Right kidney (tissue), 1 donor: ENCODE measurements at regions not wholly inside any gene's neighbourhood (a gene's known extent, or its start where the extent isn't known, plus 50 kb on each side); places are given as distances from the start of the nearest gene placed in this dataset.
A peak's percentile ranks its signal among the peaks of the same experiment; 100 is the strongest.

Experiments used
- DNase-seq: peaks from one replicate; pipeline ENCODE4 v3.0.0-alpha.2; 2016

DNA sequence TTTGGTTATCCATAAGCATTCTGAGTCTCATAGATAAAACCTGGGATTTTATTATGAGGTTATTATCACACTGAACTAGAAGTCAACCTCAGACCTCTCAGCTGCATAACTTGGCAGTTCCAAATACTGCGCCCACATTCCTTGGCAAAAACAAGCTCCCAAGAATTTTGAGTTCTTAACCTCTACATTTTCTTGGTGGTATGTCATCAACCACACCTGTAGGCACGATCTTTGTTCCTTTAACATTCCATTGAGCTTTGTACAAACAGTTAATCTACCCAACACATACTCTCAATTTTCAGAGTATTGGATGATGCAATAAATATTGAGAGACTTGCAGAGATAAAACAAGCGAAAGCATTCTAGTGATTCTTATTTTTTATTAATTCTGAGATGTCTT, 371.8 kb upstream of the PRICKLE1 start:
- no peak for DNase-seq

DNA sequence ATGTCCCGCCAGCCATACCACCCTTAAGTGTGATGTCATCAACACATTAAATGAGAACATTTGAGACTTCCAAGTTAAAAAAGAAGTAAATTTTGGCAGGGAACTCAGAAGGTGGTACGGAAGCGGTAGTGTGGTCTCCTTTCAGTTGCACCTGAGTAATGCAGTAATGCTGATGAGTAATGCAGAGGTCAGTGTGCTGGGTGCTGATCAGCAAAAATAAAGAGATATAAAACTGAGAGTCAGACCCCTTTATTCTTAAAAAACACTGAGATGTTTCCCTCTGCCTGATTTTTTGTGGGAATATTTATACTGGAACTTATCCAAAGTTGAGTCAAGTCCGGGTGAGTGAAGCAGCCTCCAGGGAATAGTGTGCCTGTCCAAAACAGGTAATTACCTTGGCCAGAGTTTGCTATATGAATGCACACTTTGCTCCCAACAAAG, 370.6 kb upstream of the PRICKLE1 start:
- DNase-seq: no peak

DNA sequence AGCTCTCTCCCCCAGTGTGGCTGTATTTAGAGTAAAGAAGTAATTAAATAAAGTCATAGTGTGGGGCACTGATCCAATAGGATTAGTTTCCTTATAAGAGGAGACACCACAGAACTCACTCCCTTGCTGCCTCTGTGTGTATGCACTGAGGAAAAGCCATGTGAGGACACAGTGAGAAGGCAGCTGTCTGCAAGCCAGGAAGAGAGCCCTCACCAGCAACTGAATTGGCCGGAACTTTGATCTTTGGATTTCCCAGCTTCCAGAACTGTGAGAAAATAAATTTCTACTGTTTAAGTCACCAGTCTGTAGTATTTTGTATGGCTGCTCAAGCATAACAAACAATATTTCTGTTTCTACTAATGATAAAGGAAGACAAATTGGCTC, 368.7 kb upstream of the PRICKLE1 start:
- DNase-seq: no peak

DNA sequence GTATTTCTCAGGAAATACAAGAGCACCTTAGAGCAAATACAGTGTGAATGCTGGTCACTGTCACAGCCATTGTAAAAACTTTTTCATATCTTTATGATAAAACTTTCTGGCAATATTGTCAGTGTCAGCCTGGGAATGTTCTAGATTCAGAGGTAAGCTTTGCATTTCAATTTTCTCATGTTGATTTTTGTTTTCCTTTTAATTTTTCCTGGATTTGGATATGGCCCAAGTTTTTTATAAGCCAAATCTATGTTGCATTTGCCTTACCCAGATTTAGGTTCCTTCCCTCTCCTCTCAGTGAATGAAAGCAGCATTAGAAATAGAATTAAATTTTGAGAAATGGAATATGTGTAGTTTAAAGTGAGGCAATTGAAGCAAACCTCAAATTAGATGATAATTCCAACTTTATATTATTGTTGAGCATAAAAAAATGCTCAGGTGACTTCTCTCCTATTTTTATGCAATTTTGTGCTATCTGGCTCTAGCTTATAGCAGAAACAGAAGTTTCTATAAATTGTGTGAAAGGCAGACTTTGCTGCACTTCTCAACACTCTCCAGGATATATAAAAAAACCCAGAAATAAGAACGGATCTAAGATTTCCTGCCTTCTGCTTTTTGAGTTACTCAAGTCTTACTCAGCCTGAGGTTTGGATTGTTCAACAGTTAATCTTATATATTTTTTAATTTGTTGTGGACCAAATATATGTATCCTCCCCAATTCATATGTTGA, 368.2 kb upstream of the PRICKLE1 start:
- no peak for DNase-seq

DNA sequence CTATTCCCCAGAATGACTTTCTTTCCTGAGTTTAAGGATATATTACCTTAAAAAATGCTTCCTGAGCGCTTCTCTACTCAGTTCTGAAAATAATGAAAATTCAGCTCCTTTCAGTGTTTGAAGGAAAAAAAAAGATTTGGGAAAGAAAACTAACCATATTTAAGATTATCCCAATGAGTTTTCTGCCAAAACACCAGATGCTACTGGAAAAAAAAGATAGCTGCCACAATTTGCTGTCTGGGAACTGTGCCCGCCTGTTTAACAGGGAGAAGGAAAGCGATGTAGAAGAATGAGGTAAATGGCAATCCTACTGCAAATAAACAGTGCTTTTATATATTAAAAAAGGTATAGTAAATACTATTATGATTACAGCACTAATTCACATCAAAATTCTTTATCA, 367.6 kb upstream of the PRICKLE1 start:
- DNase-seq: no peak

DNA sequence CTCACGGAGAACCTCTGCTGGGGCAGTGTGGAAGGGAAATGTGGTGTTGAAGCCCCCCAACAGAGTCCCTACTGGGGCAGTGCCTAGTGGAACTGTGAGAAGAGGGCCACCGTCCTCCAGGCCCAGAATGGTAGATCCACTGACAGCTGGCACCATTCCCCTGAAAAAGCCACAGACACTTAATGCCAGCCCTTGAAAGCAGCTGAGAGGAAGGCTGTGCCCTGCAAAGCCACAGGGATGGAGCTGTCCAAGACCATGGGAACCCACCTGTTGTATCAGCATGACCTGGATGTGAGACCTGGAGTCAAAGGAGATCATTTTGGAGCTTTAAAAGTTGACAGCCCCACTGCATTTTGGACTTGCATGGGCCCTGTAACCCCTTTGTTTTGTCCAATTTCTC, 363.5 kb upstream of the PRICKLE1 start:
- no peak for DNase-seq

DNA sequence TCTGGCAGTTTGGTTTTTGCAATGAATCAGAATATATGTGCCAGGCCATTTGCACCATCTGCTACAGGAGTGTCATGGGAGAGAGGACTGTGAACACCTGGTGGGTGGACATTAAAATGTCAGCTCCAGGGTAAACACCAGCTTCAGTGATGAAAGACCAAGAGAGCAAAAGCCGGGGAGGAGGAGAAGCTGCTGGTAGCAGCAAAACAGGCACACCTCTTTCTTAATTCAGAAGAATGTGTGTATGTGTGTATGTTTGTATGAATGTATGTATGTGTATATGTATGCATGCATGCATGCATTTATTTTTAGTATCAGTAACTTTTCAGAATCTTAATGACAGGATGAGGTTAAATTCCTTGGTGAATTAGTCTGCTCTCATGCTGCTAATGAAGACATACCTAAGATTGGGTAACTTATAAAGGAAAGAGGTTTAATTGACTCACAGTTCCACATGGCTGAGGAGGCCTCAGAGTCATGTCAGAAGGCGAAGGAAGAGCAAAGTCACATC, 357.4 kb upstream of the PRICKLE1 start:
- DNase-seq: no peak

DNA sequence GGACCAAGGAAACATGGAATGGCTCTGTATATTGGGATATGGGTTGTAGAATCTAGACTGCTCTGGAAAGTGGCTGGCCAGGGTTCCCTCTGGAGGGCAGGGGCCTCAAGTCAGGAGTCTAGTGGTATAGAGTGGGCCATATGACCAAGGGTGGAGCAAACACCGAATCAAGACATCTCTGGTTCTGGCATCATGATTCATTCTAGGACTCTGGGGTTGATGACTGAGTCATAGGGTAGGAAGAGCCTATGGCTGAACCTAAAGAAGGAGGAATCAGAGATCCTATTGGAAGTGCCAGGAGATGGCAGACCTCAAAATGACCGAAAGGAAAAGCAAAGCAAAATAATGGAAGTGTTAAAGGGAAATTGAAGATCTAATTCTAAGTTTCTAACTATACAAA, 356.4 kb upstream of the PRICKLE1 start:
- DNase-seq: no peak

DNA sequence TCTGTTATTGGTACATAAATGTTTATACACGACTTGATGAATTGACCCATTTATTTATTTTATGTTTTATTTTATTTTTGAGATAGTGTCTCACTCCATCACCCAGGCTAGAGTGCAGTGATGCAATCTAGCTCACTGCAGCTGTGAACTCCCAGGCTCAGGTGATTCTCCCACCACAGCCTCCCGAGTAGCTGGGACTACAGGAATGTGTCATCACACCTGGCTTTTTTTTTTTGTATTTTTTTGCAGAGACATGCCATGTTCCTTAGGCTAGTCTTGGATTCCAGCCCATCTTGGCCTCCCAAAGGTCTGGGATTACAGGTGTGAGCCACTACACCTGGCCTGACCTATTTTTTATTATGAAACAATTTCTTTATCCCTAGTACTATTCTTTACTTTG, 355.0 kb upstream of the PRICKLE1 start:
- no peak for DNase-seq

DNA sequence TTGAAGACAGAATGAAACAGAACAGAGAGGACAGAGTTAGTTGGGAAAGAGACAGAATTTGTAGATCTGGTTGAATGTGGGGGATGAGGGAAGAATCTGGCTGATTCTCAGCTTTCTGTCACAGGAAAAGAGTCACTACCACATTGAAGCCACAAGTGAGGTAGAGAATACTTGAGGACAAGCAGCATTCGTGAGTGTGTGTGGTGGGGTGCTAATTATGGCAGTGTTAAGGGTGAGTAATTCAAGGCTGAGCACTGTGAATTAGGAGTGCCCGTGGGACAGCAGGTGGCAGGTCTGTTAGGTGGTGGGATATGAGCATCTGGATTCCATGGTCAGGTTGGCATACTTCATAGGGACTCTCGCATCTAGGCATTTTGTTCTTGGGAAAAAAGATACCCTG, 347.4 kb upstream of the PRICKLE1 start:
- DNase-seq: no peak

DNA sequence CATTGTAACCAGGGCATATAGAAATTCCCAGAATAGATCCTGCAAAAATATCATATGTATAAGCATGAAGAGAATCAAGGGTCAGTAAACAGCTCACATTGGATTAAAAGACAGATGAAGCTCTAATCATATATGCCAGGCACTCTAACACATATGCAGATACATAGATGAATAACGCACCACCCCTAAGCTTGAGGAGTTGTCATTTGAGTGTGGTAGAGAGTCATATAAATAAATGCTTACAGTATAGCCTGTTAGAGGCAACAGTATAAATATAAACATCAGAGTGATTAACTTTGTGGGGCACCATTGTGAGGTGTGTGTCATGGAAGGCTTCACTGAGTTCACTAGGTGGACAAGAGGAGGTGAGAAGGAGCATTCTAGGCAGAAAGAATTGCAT, 346.7 kb upstream of the PRICKLE1 start:
- no peak for DNase-seq

DNA sequence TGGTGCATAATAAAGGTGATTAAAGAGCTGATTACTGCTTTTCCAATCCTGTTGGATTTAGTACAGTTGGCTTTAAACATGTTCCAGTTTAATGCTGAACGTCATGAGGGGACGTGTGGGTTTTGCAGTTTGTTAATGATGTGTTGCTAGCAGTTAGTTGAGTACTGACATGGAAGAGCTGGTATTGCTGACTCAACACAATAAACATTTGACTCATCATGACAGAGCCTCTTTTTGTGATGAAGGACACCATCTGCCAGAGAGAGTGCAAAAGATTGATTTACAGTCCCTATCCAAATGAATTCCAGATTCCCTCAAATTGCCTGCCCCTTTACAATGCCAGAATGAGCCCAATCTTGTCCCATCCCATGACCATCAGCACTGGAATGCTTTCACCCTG, 346.2 kb upstream of the PRICKLE1 start:
- DNase-seq: no peak

DNA sequence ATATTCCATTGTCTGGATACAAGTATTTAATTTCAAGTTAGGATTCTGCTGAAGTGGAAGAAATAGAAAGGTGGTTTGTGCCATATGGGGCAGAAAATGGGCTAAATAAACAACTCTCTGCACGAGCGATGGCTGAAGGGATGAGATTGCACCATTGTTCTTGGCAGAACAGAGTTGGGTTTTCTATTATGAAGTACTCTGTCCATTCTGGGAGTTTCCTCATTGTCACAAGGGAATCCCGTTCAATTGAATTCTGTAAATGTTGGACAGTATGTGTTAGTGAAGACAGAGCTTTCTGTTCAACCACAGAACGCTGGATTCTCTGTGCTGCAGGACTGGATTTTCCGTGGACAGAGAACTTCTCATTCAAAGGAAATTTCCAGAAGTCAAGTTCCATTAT, 345.5 kb upstream of the PRICKLE1 start:
- no peak for DNase-seq

DNA sequence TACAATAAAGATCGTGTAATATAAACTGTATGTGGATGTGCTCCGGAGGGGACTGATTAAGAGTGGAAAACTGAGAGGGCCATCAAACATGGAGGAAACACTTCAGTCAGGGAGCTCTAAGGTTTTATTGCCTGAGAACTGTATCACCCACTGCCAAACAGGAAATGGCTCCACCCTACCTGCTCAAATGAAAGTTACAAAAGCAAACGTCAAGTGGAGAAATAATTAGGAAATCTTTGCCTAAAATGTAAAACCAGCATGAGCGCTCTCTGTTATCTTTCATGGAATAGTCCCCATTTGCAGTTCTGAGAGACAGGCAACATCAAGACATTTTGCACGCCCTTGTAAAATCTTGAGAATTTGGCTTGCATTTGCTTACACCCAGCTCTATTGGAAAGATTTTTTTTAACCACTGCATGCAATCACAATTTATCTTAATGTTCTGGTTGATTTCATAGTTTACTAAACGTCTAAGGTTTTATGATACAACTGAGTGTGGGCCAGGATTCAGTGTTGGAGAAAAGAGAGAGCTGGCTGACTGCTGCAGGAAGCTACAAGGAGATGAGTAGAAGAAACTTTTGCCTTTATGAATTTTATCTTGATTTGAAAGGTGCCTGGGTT, 344.0 kb upstream of the PRICKLE1 start:
- no peak for DNase-seq

DNA sequence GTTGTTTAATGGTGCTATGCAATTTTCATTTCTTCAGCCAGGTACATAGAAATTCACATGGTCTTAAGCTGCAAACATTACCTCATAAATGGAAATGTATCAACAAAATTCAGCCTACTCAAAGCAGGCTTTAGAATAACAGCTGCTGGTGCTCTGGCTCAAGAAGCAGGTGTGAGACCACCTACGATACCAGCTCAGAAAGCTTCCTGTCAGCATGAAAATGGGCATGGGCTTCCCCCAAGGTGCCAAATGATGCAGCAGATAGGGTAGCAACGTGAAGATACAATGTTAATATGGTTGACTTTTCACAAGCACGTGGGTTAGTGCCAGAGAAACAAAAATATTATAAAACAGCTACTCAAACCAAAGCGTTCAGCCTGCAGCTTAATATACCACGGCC, 343.4 kb upstream of the PRICKLE1 start:
- DNase-seq: no peak

DNA sequence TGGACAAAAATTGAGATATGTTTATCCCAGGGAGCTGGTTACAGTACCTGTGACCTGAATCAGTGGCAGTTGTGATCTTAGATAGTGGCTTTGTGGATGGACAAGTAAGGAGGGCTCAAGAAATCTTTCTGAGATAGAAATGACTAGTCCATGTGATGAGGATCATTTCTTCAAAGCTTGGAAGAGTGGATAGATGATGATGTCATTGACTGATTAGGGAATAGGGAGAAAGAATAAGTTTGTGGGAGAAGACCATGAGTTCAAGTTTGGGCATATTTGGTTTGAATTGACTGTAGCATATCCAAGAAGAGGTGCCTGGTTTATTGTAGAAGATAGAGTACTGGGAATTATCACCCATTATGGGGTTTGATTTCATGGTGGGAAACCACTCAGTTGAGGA, 336.7 kb upstream of the PRICKLE1 start:
- no peak for DNase-seq

DNA sequence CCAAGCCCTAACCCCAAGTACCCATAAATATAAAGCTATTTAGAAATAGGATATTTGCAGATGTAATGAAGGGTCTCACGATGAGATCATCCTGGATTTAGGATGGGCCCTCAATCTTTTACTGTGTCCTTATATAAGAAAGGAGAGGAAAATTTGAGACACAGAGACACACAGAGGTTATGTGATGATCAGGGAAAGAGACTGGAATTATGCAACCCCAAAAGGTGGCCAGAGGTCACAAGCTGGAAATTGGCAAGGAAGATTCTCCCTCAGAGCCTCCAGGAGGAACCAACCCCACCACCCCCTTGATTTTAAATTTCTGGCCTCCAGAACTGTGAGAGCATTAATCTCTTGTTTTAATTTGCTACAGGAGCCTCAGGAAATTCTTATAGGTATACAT, 334.9 kb upstream of the PRICKLE1 start:
- no peak for DNase-seq

DNA sequence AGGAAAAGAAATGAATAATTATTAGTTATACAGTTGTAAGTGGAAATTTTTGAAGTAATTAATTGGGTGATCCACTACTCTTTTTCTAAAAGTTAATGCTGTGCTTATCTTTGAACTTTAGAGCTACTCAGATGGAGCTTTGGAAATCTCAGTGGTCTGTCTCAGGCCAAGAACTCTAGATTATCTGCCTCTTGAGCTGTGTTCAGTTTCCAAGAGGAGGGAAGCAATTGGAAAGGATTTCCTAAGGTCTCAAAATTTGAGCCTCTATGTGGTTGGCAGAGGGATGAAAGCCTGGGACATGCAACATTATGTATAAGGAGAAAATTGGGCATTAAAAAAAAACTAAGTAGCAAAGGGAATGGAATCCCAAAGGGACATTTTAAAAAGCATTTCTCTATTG, 334.0 kb upstream of the PRICKLE1 start:
- DNase-seq: no peak

DNA sequence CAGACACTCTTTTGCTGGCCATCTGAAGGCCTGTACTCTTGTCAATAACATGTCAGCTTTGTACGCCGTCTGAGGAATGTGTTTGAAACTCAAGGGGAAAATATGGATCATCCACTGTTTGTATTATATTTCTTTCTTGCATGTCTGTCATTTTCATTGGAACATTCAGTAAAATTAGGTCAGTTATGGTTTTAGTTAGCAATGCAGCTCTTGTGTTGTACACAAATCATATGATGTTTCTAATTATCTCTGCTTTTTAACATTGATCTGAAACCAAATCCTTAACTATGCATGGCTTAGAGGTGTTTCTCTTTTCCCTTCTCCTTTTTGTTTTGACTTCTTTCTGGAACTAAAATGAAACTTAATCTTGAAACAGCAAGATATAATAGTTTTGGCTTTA, 333.6 kb upstream of the PRICKLE1 start:
- no peak for DNase-seq

DNA sequence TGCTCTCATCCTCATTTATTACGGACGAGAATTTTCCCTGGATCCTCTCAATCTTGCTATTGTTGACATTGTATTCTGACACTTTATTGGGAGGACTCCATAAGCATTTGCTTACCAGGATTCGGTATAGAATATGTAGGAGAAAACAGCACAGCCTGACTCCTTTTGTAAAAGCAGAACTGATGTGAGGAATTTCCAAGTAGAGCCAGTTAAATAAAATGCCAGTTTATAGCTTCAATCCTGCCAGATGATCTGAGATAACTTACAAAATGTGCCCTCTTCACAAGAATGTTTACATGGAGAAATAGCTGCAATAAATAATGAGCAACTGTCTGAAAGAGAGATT, 332.9 kb upstream of the PRICKLE1 start:
- DNase-seq: no peak

DNA sequence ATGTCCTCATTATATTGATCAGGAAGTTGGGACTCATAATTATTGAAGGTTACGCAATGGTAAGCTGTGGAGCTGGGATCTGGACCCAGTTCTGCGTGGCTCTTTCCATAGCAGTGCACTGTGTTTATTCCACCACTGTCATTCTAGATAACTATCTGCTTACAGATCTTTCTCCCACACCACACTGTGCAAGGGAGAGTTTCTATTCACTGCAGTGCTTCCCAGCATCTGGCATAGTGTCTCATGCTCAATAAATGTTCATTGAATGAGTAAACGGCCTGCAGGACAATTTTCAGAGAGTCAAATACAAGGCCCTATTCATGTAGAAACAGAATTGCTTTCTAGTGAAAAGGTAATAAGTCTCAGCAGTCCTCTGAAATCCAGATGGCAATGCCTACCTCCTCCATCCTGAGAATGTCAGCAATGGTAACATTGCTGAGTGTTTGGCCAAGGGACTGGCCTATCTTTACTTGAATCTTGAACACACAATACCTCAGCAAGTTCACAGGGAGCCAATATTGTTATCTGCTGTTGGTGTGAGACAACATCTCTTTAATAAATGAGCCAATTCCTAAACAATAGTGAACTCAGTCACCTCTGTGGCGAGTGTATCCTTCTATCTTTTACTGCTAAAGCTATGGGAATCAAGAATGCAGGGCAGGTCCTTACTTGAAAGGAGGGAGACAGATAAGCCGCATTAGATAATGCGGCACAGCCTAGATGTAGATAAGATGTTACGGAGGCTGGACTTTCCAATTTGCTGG, 332.4 kb upstream of the PRICKLE1 start:
- DNase-seq: peak; percentile 10

DNA sequence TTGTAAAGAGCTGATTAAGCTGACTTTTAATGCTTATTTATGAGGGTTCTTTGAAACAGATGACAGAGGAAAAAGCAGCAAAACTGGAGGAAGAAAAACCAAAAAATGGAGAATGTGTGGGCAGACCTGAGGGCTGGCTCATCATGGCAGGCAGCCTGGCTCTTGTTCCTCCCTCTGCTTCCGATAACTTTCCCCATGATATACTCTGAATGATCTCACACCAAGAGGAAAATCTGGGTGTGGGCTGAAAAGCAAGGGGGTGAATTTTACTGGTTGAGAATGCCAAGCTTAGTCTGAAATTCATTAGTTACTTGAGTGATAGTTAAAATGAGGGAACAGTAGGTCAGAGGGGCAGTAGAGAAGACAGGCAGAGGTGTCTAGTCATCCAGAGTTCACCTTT, 330.1 kb upstream of the PRICKLE1 start:
- no peak for DNase-seq

DNA sequence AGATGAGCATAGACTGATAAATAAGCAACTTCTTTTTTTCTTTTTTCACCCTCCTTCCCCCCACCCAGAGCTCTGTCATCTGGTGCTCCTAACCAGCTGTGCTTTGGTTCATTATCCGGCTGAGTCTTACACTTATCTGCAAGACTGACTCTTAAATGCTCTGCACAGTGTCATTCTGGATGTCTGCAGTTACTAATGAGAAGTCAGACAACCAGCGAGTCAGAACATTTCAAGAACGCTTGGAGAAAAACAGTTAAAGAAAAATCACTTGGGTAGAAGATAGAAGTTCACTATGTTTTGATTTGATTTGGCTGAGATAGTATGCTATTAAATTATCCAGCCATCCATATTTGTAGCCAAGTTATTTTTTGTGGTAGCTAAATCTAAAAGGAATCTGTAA, 328.9 kb upstream of the PRICKLE1 start:
- DNase-seq: no peak

DNA sequence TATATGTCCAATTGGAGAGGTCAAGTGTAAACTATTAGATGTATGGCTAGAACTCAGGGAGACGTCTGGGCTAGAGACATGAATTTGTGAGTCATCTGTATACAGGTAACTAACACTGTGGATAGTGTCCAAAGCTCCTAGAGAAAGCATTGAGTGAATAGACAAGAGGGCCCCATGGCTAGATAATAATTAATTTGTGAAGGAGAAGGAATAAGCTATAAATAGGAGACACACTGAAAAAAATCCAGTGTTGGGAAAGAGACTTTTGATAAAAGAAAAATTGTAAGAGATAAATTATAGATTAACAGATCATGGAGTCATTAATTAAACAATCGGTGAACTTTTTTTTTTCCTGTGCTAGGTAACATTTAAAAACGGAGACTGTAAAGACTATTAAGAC, 326.6 kb upstream of the PRICKLE1 start:
- no peak for DNase-seq
